Erythroblast (primary cell): ENCODE measurements at regions not wholly inside any gene's neighbourhood (a gene's known extent, or its start where the extent isn't known, plus 50 kb on each side); places are given as distances from the start of the nearest gene placed in this dataset.

Experiments used
- GATA1 ChIP-seq: IDR thresholded peaks from 2 replicates; pipeline ENCODE4 v1.6.1; 2011; ENCODE audit warnings: low read depth, mild to moderate bottlenecking, control low read depth, low read length, moderate library complexity
- POLR2A ChIP-seq: IDR thresholded peaks from 2 replicates; pipeline ENCODE4 v1.6.1; 2011; ENCODE audit warnings: mild to moderate bottlenecking, low read length

DNA sequence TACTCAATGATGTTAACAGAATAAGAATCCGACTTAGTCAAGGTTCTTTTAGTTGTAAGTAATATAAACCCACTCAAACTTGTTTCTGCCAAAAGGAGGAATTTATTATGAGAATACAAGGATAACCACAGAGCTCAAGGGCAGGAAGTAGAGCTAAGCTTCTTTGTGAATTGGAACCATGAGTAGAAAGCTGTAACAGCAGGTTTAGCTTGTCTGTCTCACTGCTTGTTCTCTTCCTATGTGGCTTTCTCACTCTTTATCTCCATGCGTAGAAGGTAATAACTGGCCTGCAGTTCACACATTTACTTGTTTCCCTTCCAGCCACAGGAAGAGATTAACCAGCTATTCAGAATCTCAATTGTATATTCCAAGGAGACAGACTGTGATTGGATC is 378.3 kb downstream of the PPP1R2C start:
- TF ChIP-seq POLR2A (no peak), GATA1 (no peak)
